Fibroblast of skin of left biceps (primary cell): ENCODE measurements at regions not wholly inside any gene's neighbourhood (a gene's known extent, or its start where the extent isn't known, plus 50 kb on each side); places are given as distances from the start of the nearest gene placed in this dataset.

Experiments used
- DNase-seq, 2 experiments: peaks; one replicate each; pipeline ENCODE4 v3.0.0-alpha.2; 2013; ENCODE audit warnings: low read depth in 2 of 2

GRCh38 chr3:70840106-70840870 lies 527.9 kb upstream of the MDFIC2 start:
- no peak for DNase-seq

- no peak for DNase-seq
Observed at GRCh38 chr3:70833239-70833960, 521.0 kb upstream of the MDFIC2 start.

GRCh38 chr3:70832834-70833205 lies 520.4 kb upstream of the MDFIC2 start:
- DNase-seq, result peak in 1 of 2 experiments; percentile 69

- DNase-seq, result peak; percentile 70 to 77
Observed at GRCh38 chr3:70832089-70832833, 519.8 kb upstream of the MDFIC2 start.

GRCh38 chr3:70829092-70829491 lies 516.7 kb upstream of the MDFIC2 start:
- peak; percentile 22 to 26 for DNase-seq

- peak; percentile 92 to 94 for DNase-seq
Observed at GRCh38 chr3:70824773-70825172, 512.3 kb upstream of the MDFIC2 start.

- peak; percentile 68 for DNase-seq
Observed at GRCh38 chr3:70824078-70824477, 511.6 kb upstream of the MDFIC2 start.

- DNase-seq, result no peak
Observed at GRCh38 chr3:70823622-70824021, 511.2 kb upstream of the MDFIC2 start.

GRCh38 chr3:70822669-70823068 lies 510.2 kb upstream of the MDFIC2 start:
- DNase-seq, result no peak

GRCh38 chr3:70821602-70822001 lies 509.2 kb upstream of the MDFIC2 start:
- no peak for DNase-seq

- DNase-seq, result no peak
Observed at GRCh38 chr3:70820397-70820796, 508.0 kb upstream of the MDFIC2 start.

GRCh38 chr3:70818145-70818544 lies 505.7 kb upstream of the MDFIC2 start:
- DNase-seq, result no peak

- DNase-seq, result no peak
Observed at GRCh38 chr3:70816346-70816745, 503.9 kb upstream of the MDFIC2 start.

- no peak for DNase-seq
Observed at GRCh38 chr3:70815817-70816216, 503.4 kb upstream of the MDFIC2 start.

GRCh38 chr3:70813311-70813710 lies 500.9 kb upstream of the MDFIC2 start:
- DNase-seq, result no peak

GRCh38 chr3:70811880-70812279 lies 499.4 kb upstream of the MDFIC2 start:
- peak; percentile 46 to 54 for DNase-seq

GRCh38 chr3:70808881-70809280 lies 496.4 kb upstream of the MDFIC2 start:
- no peak for DNase-seq

- DNase-seq, result no peak
Observed at GRCh38 chr3:70806556-70806955, 494.1 kb upstream of the MDFIC2 start.

- DNase-seq, result no peak
Observed at GRCh38 chr3:70806021-70806420, 493.6 kb upstream of the MDFIC2 start.

- no peak for DNase-seq
Observed at GRCh38 chr3:70805061-70805889, 492.8 kb upstream of the MDFIC2 start.

GRCh38 chr3:70803891-70804290 lies 491.5 kb upstream of the MDFIC2 start:
- DNase-seq, result no peak

GRCh38 chr3:70803319-70803718 lies 490.9 kb upstream of the MDFIC2 start:
- no peak for DNase-seq
